ENCODE measurements at regions not wholly inside any gene's neighbourhood (a gene's known extent, or its start where the extent isn't known, plus 50 kb on each side); places are given as distances from the start of the nearest gene placed in this dataset.
A peak's percentile ranks its signal among the peaks of the same experiment; 100 is the strongest.

GRCh38 chr15:94175420-94175819 lies 55.9 kb upstream of the MCTP2 start (continued):
- TF ChIP-seq ZBTB11 (CRISPR knock-in tag; IDR thresholded peaks at IDR 0.05) (no peak), TARDBP (IDR thresholded peaks at IDR 0.05; ENCODE audit: borderline replicate concordance) (no peak), MLLT1 (IDR thresholded peaks at IDR 0.05) (no peak), NBN (IDR thresholded peaks at IDR 0.05) (no peak), ASH2L (IDR thresholded peaks at IDR 0.05; ENCODE audit: borderline replicate concordance, low read depth) (no peak)

- intact Hi-C loops (cut with micrococcal nuclease; ENCODE audit: unreplicated experiment) = no loop called here
- no peaks in the 10 kb centered on the region for H4K20me1 ChIP-seq (ENCODE audit: control insufficient read depth, insufficient read depth)
- H3K27me3 ChIP-seq (replicated peaks in 1 of 2; ENCODE audit: control insufficient read depth in 2 of 2, insufficient read depth in 2 of 2, low read length in 1 of 2) = no peaks in the 10 kb centered on the region
- in situ Hi-C loops (cut with MboI) = no loop called here
- no TSS peak for BruUV-seq (replicated peaks)
- no peak overlapping the region for H3K4me3 ChIP-seq
- ChIA-PET RAD21 (ENCODE audit: unreplicated experiment) (interaction anchor here (0.8 to 1.7 kb wide), 6 partner anchors 9 to 148 kb away, joined by 3 to 6 read pairs (median 4); no protein-coding TSS in a partner anchor), CTCF (interaction anchor here (0.8 to 4.9 kb wide), 5 partner anchors 10 to 150 kb away, joined by 3 to 32 read pairs (median 10); partner anchors contain the start of gene MCTP2), POLR2A (no interaction called here), SMC1A (ENCODE audit: uncharacterized antibody, unreplicated experiment) (interaction anchor here (1.0 to 3.0 kb wide), 7 partner anchors 10 to 152 kb away, joined by 3 to 17 read pairs (median 5); no protein-coding TSS in a partner anchor)
- H3K4me2 ChIP-seq (ENCODE audit: control insufficient read depth, insufficient read depth) = no peak overlapping the region
- no peaks in the 10 kb centered on the region for H3K79me2 ChIP-seq (ENCODE audit: control insufficient read depth, insufficient read depth, low read length)
- DNase-seq (ENCODE audit: low read depth, low spot score) (peak; percentile 30), FAIRE-seq (no peak), ATAC-seq (peak; percentile 95)
- no peak overlapping the region for H3K9ac ChIP-seq (ENCODE audit: control insufficient read depth, insufficient read depth, low read length)
- no peaks in the 10 kb centered on the region for H3K36me3 ChIP-seq (ENCODE audit: control insufficient read depth in 2 of 2, insufficient read depth in 2 of 2, low read length in 1 of 2)
- H3K9me3 ChIP-seq (replicated peaks; ENCODE audit: control insufficient read depth, insufficient read depth, low read length) = no peaks in the 10 kb centered on the region
- H3K4me1 ChIP-seq (ENCODE audit: control insufficient read depth, insufficient read depth, low read length) = no peaks in the 10 kb centered on the region
- no peak overlapping the region for H3K27ac ChIP-seq (ENCODE audit: control insufficient read depth, insufficient read depth)
- H2AFZ ChIP-seq (ENCODE audit: control insufficient read depth, low read depth, low read length) = no peak overlapping the region
- TF ChIP-seq RUNX3 (IDR thresholded peaks at IDR 0.05; ENCODE audit: low read length) (peak; percentile 58), CHD1 (IDR thresholded peaks at IDR 0.05; ENCODE audit: low read depth, low read length) (no peak), BHLHE40 (IDR thresholded peaks at IDR 0.05; ENCODE audit: borderline replicate concordance in 1 of 2, low read depth in 2 of 2, low read length in 1 of 2) (peak in 1 of 2 experiments; percentile 30; a peak in 1 of 4 replicates), POU2F2 (IDR thresholded peaks at IDR 0.05; ENCODE audit: borderline replicate concordance, low read depth, low read length) (peak; percentile 77; the same call in 1 of the 3 replicates), EP300 (IDR thresholded peaks at IDR 0.05; ENCODE audit: borderline replicate concordance in 1 of 2, control insufficient read depth in 1 of 2, low read depth in 2 of 2, low read length in 2 of 2) (0 out of 4 replicates have a peak, but pooled peaks have one; percentile 27 to 38), MTA2 (IDR thresholded peaks at IDR 0.05; ENCODE audit: low read depth) (peak; percentile 71), WRNIP1 (IDR thresholded peaks at IDR 0.05; ENCODE audit: borderline replicate concordance, low read depth, low read length) (no peak), ZNF217 (IDR thresholded peaks at IDR 0.05) (peak; percentile 54; the same call in 1 of the 2 replicates), ATF7 (IDR thresholded peaks at IDR 0.05; ENCODE audit: low read depth) (peak; percentile 59; the same call in 1 of the 2 replicates), NR2F1 (conservative IDR thresholded peaks at IDR 0.05) (peak; percentile 60; the same call in 1 of the 2 replicates), EED (IDR thresholded peaks at IDR 0.05; ENCODE audit: low read depth) (no peak), ATF2 (IDR thresholded peaks at IDR 0.05; ENCODE audit: low read length) (0 out of 2 replicates have a peak, but pooled peaks have one; percentile 25), IKZF2 (IDR thresholded peaks at IDR 0.05) (peak; percentile 67; a peak in 3 of 4 replicates)
Observed at GRCh38 chr15:94174399-94174802, 57.0 kb upstream of the MCTP2 start.

Data from GM12878 (cell line).